ENCODE measurements at regions not wholly inside any gene's neighbourhood (a gene's known extent, or its start where the extent isn't known, plus 50 kb on each side); places are given as distances from the start of the nearest gene placed in this dataset.
A peak's percentile ranks its signal among the peaks of the same experiment; 100 is the strongest.

DNA sequence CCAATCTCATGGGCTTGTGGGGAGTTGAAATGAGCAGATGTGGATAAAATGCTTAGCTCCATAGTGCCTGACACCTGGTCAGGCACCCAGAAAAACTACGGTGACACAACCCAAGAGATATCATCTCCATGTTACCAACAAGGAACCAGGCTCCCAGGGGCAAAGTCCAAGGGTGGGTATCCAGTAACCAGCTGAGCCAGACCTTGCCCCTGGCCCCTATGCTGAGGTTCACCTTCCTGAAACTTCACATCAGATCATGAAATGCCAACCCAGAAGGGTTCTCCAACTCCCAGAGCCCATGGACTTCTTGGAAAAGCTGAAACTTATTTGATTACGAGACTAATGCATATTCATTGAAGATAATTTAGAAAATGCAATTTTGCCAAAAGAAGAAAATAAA, 141.8 kb upstream of the KCNG1 start:
- DNase-seq: peak in 1 of 2 donors; percentile 44
- Histone ChIP-seq H3K36me3 (no peaks in the 10 kb centered on the region), H3K4me1 (no peaks in the 10 kb centered on the region), H3K4me3 (no peak overlapping the region), H3K9me3 (peaks cover 0 to 7% (median 3%) of the 10 kb centered on the region in 4 donors), H3K27ac (no peak overlapping the region), H3K27me3 (peaks cover 0 to 32% (median 15%) of the 10 kb centered on the region in 3 donors)
- intact Hi-C loops (cut with DNase I; ENCODE audit: low total_unique reads): no loop called here
- no peak for TF ChIP-seq POLR2AphosphoS5 (IDR thresholded peaks at IDR 0.05)
- TF ChIP-seq, protein P1, sequence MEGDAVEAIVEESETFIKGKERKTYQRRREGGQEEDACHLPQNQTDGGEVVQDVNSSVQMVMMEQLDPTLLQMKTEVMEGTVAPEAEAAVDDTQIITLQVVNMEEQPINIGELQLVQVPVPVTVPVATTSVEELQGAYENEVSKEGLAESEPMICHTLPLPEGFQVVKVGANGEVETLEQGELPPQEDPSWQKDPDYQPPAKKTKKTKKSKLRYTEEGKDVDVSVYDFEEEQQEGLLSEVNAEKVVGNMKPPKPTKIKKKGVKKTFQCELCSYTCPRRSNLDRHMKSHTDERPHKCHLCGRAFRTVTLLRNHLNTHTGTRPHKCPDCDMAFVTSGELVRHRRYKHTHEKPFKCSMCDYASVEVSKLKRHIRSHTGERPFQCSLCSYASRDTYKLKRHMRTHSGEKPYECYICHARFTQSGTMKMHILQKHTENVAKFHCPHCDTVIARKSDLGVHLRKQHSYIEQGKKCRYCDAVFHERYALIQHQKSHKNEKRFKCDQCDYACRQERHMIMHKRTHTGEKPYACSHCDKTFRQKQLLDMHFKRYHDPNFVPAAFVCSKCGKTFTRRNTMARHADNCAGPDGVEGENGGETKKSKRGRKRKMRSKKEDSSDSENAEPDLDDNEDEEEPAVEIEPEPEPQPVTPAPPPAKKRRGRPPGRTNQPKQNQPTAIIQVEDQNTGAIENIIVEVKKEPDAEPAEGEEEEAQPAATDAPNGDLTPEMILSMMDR (IDR thresholded peaks at IDR 0.05): no peak
- no peak for TF ChIP-seq EP300 (IDR thresholded peaks at IDR 0.05)
- TF ChIP-seq POLR2A (IDR thresholded peaks at IDR 0.05): no peak
- WGBS, 5 donors: 50 to 93% (median 72%) methylated on average over 1 to 2 of the region's 2 CpGs

DNA sequence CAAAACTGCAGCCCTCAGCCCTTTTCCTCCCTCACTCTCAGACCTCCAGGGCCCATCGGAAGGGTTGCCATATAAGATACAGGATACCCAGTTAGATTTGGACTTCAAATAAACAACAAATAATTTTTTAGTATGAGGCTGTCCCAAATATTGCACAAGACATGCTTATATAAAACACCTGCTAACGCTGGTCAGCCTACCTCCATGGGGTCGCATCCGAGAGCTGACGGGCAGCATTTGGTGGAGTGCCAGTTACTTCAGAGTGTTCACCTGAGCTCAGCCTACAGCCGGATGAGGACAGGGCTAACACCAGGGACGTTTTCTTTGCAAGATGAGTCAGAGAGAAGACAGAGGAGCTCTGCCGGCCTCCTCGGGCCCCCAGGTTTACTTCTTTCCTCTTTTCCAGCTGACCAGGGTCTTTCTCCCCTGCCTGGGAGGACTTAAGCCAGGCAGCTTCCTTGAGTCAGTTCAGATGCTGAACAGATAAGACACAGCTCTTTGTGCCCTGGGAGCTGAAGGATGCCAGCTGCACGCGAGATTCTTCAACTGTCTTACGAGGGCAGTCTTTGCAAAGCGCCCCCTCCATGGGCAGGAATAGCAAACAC, 141.2 kb upstream of the KCNG1 start:
- Histone ChIP-seq H3K27me3 (peaks cover 0 to 37% (median 15%) of the 10 kb centered on the region in 3 donors), H3K4me3 (no peak overlapping the region), H3K9me3 (peaks cover 0 to under 1% (median 0%) of the 10 kb centered on the region in 4 donors), H3K27ac (no peak overlapping the region), H3K36me3 (no peaks in the 10 kb centered on the region), H3K4me1 (no peaks in the 10 kb centered on the region)
- intact Hi-C loops (cut with DNase I; ENCODE audit: low total_unique reads): no loop called here
- TF ChIP-seq POLR2AphosphoS5 (IDR thresholded peaks at IDR 0.05): no peak
- WGBS, 5 donors: 66 to 81% (median 74%) methylated on average over 12 to 13 of the region's 13 CpGs
- no peak for DNase-seq

DNA sequence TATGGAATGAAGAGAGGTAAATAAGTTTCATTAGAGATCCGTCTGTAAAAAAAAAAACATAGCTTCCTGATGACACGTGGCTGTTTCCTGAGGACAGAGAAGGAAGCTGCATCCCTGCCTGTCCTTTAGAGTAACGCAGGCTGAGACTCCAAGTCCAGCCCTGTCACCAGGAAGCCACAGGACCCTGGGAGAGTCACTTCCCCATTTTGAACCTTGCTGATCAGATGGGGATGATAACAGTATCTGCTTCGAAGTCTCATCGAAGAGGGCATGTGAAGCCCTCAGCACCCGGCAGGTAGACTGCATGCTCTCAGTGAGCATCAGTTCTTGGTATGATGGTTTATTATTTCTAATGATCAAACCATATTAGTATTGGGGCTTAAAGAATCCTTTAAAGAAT, 139.1 kb upstream of the KCNG1 start:
- WGBS, 5 donors: 62 to 77% (median 67%) methylated on average over 6 of the region's 6 CpGs
- no peaks in the 10 kb centered on the region for H3K36me3 ChIP-seq
- H3K27me3 ChIP-seq: peaks cover 0 to 50% (median 15%) of the 10 kb centered on the region in 3 donors
- no peaks in the 10 kb centered on the region for H3K9me3 ChIP-seq
- peaks cover 0 to under 1% (median 0%) of the 10 kb centered on the region in 4 donors for H3K4me1 ChIP-seq
- H3K4me3 ChIP-seq: no peak overlapping the region
- TF ChIP-seq EP300 (IDR thresholded peaks at IDR 0.05): no peak
- TF ChIP-seq, protein P1 (IDR thresholded peaks at IDR 0.05): no peak
- no peak for TF ChIP-seq POLR2AphosphoS5 (IDR thresholded peaks at IDR 0.05)
- no peak for TF ChIP-seq POLR2A (IDR thresholded peaks at IDR 0.05)
- H3K27ac ChIP-seq: no peak overlapping the region
- no peak for DNase-seq
- intact Hi-C loops (cut with DNase I; ENCODE audit: low total_unique reads): no loop called here

DNA sequence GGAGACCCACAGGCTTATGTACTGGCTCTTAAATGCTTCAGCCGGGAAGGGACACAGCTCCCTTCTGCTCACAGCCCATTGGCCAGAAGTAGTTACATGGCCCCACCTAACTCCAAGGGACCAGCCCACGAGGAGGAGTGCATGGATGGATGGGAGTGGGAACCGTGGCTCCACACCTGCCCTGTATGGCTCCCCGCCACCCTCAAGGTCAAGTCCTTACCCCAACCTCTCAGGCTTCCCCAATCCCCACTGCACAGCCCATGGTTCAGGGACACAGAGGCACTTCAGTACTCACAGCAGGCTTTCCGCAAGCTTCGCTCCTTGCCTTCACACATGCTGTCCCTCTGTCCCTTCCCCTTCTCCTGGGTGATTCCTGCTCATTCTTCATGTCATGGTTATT, 137.9 kb upstream of the KCNG1 start:
- TF ChIP-seq POLR2AphosphoS5 (IDR thresholded peaks at IDR 0.05): no peak
- TF ChIP-seq, protein P1 (IDR thresholded peaks at IDR 0.05): no peak
- no peak for TF ChIP-seq POLR2A (IDR thresholded peaks at IDR 0.05)
- TF ChIP-seq EP300 (IDR thresholded peaks at IDR 0.05): no peak

DNA sequence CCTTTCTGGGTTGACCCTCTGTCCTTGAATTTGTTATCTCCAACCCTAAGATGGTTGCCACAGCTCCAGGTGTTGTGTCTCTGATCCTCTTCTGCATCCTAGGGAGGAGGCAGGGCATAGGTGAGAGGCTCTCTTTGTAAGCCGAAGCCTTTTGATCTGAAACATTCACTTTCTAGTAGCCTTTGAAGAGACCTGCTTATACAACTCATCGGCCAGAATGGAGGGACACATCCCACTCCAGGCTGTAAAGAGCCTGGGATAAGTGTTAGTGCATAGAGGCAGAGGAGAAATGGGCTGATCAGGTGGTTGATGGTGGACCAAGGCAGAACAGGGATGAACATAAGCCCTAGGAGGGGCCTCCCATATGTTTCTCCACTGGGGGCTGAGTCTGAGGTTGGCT, 137.1 kb upstream of the KCNG1 start:
- 53 to 68% (median 66%) methylated on average over 2 of the region's 2 CpGs for WGBS, 5 donors
- no peak overlapping the region for H3K27ac ChIP-seq
- no peak for DNase-seq
- H3K4me1 ChIP-seq: peaks cover 0 to 8% (median 5%) of the 10 kb centered on the region in 4 donors
- no peaks in the 10 kb centered on the region for H3K9me3 ChIP-seq
- H3K4me3 ChIP-seq: no peak overlapping the region
- TF ChIP-seq POLR2AphosphoS5 (IDR thresholded peaks at IDR 0.05): no peak
- TF ChIP-seq, protein P1 (IDR thresholded peaks at IDR 0.05): no peak
- no peak for TF ChIP-seq EP300 (IDR thresholded peaks at IDR 0.05)
- no peak for TF ChIP-seq POLR2A (IDR thresholded peaks at IDR 0.05)
- intact Hi-C loops (cut with DNase I; ENCODE audit: low total_unique reads): no loop called here
- peaks cover 0 to 62% (median 15%) of the 10 kb centered on the region in 3 donors for H3K27me3 ChIP-seq
- no peaks in the 10 kb centered on the region for H3K36me3 ChIP-seq

More for the DNA sequence above, 137.9 kb upstream of the KCNG1 start:
- no peak overlapping the region for H3K4me3 ChIP-seq
- 48 to 83% (median 67%) methylated on average over 5 to 6 of the region's 6 CpGs for WGBS, 5 donors
- H3K36me3 ChIP-seq: no peaks in the 10 kb centered on the region
- H3K4me1 ChIP-seq: peaks cover 0 to 8% (median 5%) of the 10 kb centered on the region in 4 donors
- intact Hi-C loops (cut with DNase I; ENCODE audit: low total_unique reads): no loop called here
- no peak for DNase-seq
- H3K9me3 ChIP-seq: no peaks in the 10 kb centered on the region
- peaks cover 0 to 57% (median 15%) of the 10 kb centered on the region in 3 donors for H3K27me3 ChIP-seq
- H3K27ac ChIP-seq: no peak overlapping the region

Measured in stomach (tissue), 8 donors.